ENCODE measurements at regions not wholly inside any gene's neighbourhood (a gene's known extent, or its start where the extent isn't known, plus 50 kb on each side); places are given as distances from the start of the nearest gene placed in this dataset.
A peak's percentile ranks its signal among the peaks of the same experiment; 100 is the strongest.

DNA sequence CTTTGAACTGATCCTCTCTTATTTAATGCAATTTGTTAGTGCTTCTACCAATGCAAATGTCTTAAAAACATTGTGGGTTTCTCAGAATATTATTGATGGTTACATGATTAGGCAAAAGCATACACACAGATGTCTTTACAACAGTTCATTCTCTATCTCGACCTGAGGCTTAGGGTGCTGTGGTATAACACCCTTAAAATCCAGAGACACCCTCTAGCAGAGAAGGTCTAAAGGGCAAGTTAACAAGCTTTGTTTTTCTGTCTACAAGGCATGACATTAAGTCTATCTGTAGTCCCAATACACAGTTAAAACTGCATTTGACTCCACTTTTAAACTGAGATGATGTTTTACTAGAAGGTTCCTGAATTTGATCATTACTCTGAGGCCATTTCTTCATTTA, 518.7 kb upstream of the MEF2C start:
- FAIRE-seq (no peak), DNase-seq (ENCODE audit: low read depth) (no peak)
- Mint-ChIP-seq H3K9me3 (ENCODE audit: unreplicated experiment) (no peaks in the 10 kb centered on the region), H3K27ac (ENCODE audit: unreplicated experiment) (no peak overlapping the region), H3K4me3 (ENCODE audit: unreplicated experiment) (no peak overlapping the region), H3K36me3 (ENCODE audit: low read depth, unreplicated experiment) (no peaks in the 10 kb centered on the region), H3K27me3 (ENCODE audit: low read depth, unreplicated experiment) (no peaks in the 10 kb centered on the region), H3K4me1 (ENCODE audit: low read depth, unreplicated experiment) (peaks cover 1% of the 10 kb centered on the region)
- Histone ChIP-seq H3K9me3 (ENCODE audit: insufficient read depth, low read depth, low read length) (no peaks in the 10 kb centered on the region), H3K4me1 (ENCODE audit: insufficient read depth, low read length) (no peaks in the 10 kb centered on the region), H3K9ac (ENCODE audit: low read length) (no peak overlapping the region), H4K20me1 (ENCODE audit: insufficient read depth, low read length) (no peaks in the 10 kb centered on the region), H3K4me2 (ENCODE audit: low read length) (no peak overlapping the region), H3K36me3 (ENCODE audit: insufficient read depth, low read length) (no peaks in the 10 kb centered on the region), H2AFZ (ENCODE audit: low read depth, low read length) (no peak overlapping the region), H3K27ac (ENCODE audit: low read depth, low read length) (no peak overlapping the region), H3K4me3 (ENCODE audit: insufficient read depth, low read depth, low read length) (no peak overlapping the region), H3K27me3 (ENCODE audit: insufficient read depth, low read length) (no peaks in the 10 kb centered on the region), H3K79me2 (ENCODE audit: insufficient read depth, low read length) (no peaks in the 10 kb centered on the region)
- no peak for TF ChIP-seq EZH2 (IDR thresholded peaks at IDR 0.05; ENCODE audit: insufficient read depth, low read length)
- TF ChIP-seq, protein P1, sequence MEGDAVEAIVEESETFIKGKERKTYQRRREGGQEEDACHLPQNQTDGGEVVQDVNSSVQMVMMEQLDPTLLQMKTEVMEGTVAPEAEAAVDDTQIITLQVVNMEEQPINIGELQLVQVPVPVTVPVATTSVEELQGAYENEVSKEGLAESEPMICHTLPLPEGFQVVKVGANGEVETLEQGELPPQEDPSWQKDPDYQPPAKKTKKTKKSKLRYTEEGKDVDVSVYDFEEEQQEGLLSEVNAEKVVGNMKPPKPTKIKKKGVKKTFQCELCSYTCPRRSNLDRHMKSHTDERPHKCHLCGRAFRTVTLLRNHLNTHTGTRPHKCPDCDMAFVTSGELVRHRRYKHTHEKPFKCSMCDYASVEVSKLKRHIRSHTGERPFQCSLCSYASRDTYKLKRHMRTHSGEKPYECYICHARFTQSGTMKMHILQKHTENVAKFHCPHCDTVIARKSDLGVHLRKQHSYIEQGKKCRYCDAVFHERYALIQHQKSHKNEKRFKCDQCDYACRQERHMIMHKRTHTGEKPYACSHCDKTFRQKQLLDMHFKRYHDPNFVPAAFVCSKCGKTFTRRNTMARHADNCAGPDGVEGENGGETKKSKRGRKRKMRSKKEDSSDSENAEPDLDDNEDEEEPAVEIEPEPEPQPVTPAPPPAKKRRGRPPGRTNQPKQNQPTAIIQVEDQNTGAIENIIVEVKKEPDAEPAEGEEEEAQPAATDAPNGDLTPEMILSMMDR (IDR thresholded peaks at IDR 0.05; ENCODE audit: insufficient read depth, low read depth, low read length): no peak

DNA sequence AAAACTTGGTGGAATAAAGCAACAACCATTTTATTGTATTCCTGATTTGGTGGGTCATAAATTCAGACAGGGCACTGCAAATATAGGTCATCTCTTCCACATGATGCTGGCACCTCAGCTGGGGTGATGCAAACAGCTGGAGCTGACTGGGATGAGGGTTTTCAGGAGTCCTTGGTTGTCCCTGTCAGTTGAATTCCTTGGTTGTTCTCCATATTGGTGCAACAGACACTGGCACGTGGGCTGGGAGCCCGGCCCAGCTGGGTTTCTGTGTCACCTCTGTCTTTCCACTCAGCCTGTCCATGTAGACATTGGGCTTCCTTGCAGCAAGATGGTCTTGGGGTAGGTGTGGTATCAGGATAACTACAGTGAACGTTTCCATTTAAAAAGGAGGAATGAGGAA, 518.0 kb upstream of the MEF2C start:
- H4K20me1 ChIP-seq (ENCODE audit: insufficient read depth, low read length): no peaks in the 10 kb centered on the region
- no peak overlapping the region for H3K4me3 ChIP-seq (ENCODE audit: insufficient read depth, low read depth, low read length)
- H3K27me3 Mint-ChIP-seq (ENCODE audit: low read depth, unreplicated experiment): no peaks in the 10 kb centered on the region
- H2AFZ ChIP-seq (ENCODE audit: low read depth, low read length): no peak overlapping the region
- H3K9me3 ChIP-seq (ENCODE audit: insufficient read depth, low read depth, low read length): no peaks in the 10 kb centered on the region
- no peaks in the 10 kb centered on the region for H3K79me2 ChIP-seq (ENCODE audit: insufficient read depth, low read length)
- no peaks in the 10 kb centered on the region for H3K36me3 Mint-ChIP-seq (ENCODE audit: low read depth, unreplicated experiment)
- FAIRE-seq: no peak
- no peak overlapping the region for H3K4me2 ChIP-seq (ENCODE audit: low read length)
- TF ChIP-seq, protein P1 (IDR thresholded peaks at IDR 0.05; ENCODE audit: insufficient read depth, low read depth, low read length): no peak
- no peak for TF ChIP-seq EZH2 (IDR thresholded peaks at IDR 0.05; ENCODE audit: insufficient read depth, low read length)
- no peaks in the 10 kb centered on the region for H3K36me3 ChIP-seq (ENCODE audit: insufficient read depth, low read length)
- H3K27ac Mint-ChIP-seq (ENCODE audit: unreplicated experiment): no peak overlapping the region
- no peak overlapping the region for H3K27ac ChIP-seq (ENCODE audit: low read depth, low read length)
- DNase-seq (ENCODE audit: low read depth): no peak
- no peaks in the 10 kb centered on the region for H3K4me1 ChIP-seq (ENCODE audit: insufficient read depth, low read length)
- no peak overlapping the region for H3K4me3 Mint-ChIP-seq (ENCODE audit: unreplicated experiment)
- H3K27me3 ChIP-seq (ENCODE audit: insufficient read depth, low read length): no peaks in the 10 kb centered on the region
- no peak overlapping the region for H3K9ac ChIP-seq (ENCODE audit: low read length)
- H3K9me3 Mint-ChIP-seq (ENCODE audit: unreplicated experiment): no peaks in the 10 kb centered on the region
- H3K4me1 Mint-ChIP-seq (ENCODE audit: low read depth, unreplicated experiment): peaks cover 2% of the 10 kb centered on the region

DNA sequence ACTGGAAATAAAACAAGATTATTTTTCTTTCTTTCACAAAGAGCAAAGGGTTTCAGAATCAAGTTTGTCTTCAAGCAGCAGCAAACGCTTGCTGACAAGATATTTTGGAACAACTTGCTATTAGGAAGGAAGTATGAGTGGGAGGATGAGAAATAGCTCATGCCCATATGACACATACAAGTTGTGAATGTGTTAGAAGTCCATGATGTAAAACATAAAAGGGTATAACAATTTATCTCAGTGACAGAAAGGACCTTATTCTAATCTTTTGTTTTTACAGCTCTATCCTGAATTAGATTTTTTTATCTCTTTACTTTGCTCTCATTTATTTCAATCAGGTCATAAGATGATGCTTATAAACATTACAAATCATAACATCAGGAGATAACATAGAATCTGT, 516.6 kb upstream of the MEF2C start:
- Histone ChIP-seq H3K4me3 (ENCODE audit: insufficient read depth, low read depth, low read length) (no peak overlapping the region), H3K27me3 (ENCODE audit: insufficient read depth, low read length) (no peaks in the 10 kb centered on the region), H4K20me1 (ENCODE audit: insufficient read depth, low read length) (no peaks in the 10 kb centered on the region), H3K27ac (ENCODE audit: low read depth, low read length) (no peak overlapping the region), H3K4me2 (ENCODE audit: low read length) (no peak overlapping the region), H2AFZ (ENCODE audit: low read depth, low read length) (no peak overlapping the region), H3K4me1 (ENCODE audit: insufficient read depth, low read length) (no peaks in the 10 kb centered on the region), H3K9me3 (ENCODE audit: insufficient read depth, low read depth, low read length) (no peaks in the 10 kb centered on the region), H3K9ac (ENCODE audit: low read length) (no peak overlapping the region), H3K36me3 (ENCODE audit: insufficient read depth, low read length) (no peaks in the 10 kb centered on the region), H3K79me2 (ENCODE audit: insufficient read depth, low read length) (no peaks in the 10 kb centered on the region)
- no peaks in the 10 kb centered on the region for H3K36me3 Mint-ChIP-seq (ENCODE audit: low read depth, unreplicated experiment)
- no peak overlapping the region for H3K4me3 Mint-ChIP-seq (ENCODE audit: unreplicated experiment)
- TF ChIP-seq, protein P1 (IDR thresholded peaks at IDR 0.05; ENCODE audit: insufficient read depth, low read depth, low read length): no peak
- no peak for TF ChIP-seq EZH2 (IDR thresholded peaks at IDR 0.05; ENCODE audit: insufficient read depth, low read length)
- DNase-seq (ENCODE audit: low read depth) (peak; percentile 40), FAIRE-seq (peak; percentile 34)
- H3K27ac Mint-ChIP-seq (ENCODE audit: unreplicated experiment): no peak overlapping the region
- no peaks in the 10 kb centered on the region for H3K27me3 Mint-ChIP-seq (ENCODE audit: low read depth, unreplicated experiment)
- H3K4me1 Mint-ChIP-seq (ENCODE audit: low read depth, unreplicated experiment): peaks cover 4% of the 10 kb centered on the region
- H3K9me3 Mint-ChIP-seq (ENCODE audit: unreplicated experiment): no peaks in the 10 kb centered on the region
